Keratinocyte (primary cell): ENCODE measurements at regions not wholly inside any gene's neighbourhood (a gene's known extent, or its start where the extent isn't known, plus 50 kb on each side); places are given as distances from the start of the nearest gene placed in this dataset.

Experiments used
- DNase-seq: peaks from one replicate; pipeline ENCODE4 v3.0.0-alpha.2; 2011; ENCODE audit warnings: low read depth, missing footprints, low spot score
- FAIRE-seq: peaks from 2 replicates; lab custom pipeline; 2011; peaks lifted over from hg19 to GRCh38; lab: Jason Lieb, UNC
- H2AFZ ChIP-seq: 2 replicates; pipeline ENCODE4 v1.6.0; 2012; ENCODE audit warnings: low read length, control low read depth, inconsistent platforms; ENCODE audit not compliant: control insufficient read depth
- H3K27ac ChIP-seq: 2 replicates; pipeline ENCODE4 v1.5.1; 2011; ENCODE audit warnings: low read length; ENCODE audit not compliant: control insufficient read depth, insufficient read depth
- H3K27me3 ChIP-seq: 3 replicates; pipeline ENCODE4 v1.6.0; 2011; ENCODE audit warnings: low read length; ENCODE audit not compliant: control insufficient read depth, insufficient read depth; ENCODE audit errors: extremely low read depth
- H3K36me3 ChIP-seq, 2 experiments: 2 replicates in 1 of 2; 3 replicates in 1 of 2; pipeline ENCODE4 v1.5.1; 2011; ENCODE audit warnings: low read length in 2 of 2, mild to moderate bottlenecking in 1 of 2; ENCODE audit not compliant: control insufficient read depth in 2 of 2, insufficient read depth in 2 of 2; ENCODE audit errors: extremely low read depth in 1 of 2
- H3K4me1 ChIP-seq: 3 replicates; pipeline ENCODE4 v1.5.1; 2011; ENCODE audit warnings: low read length; ENCODE audit not compliant: control insufficient read depth, insufficient read depth; ENCODE audit errors: extremely low read depth
- H3K4me2 ChIP-seq: 3 replicates; pipeline ENCODE4 v1.6.0; 2011; ENCODE audit warnings: low read depth, low read length; ENCODE audit not compliant: control insufficient read depth, insufficient read depth; ENCODE audit errors: extremely low read depth
- H3K4me3 ChIP-seq, 3 experiments: fragments of 200-600 bp in 1 of 3; sonication (generic) in 1 of 3; 2 replicates in 2 of 3; 3 replicates in 1 of 3; pipeline ENCODE4 v1.5.1; 2011 to 2016; ENCODE audit warnings: low read length in 3 of 3, mild to moderate bottlenecking in 3 of 3, control low read depth in 2 of 3, inconsistent platforms in 1 of 3, low read depth in 1 of 3, mixed read lengths in 1 of 3, mixed run types in 1 of 3, moderate library complexity in 1 of 3; ENCODE audit not compliant: control insufficient read depth in 2 of 3, insufficient read depth in 2 of 3; ENCODE audit errors: extremely low read depth in 1 of 3
- H3K79me2 ChIP-seq: 2 replicates; pipeline ENCODE4 v1.6.0; 2012; ENCODE audit warnings: low read length; ENCODE audit not compliant: control insufficient read depth, insufficient read depth
- H3K9ac ChIP-seq: 3 replicates; pipeline ENCODE4 v1.6.0; 2011; ENCODE audit warnings: low read length; ENCODE audit not compliant: control insufficient read depth, insufficient read depth; ENCODE audit errors: extremely low read depth
- H3K9me1 ChIP-seq: 3 replicates; pipeline ENCODE4 v1.6.0; 2011; ENCODE audit warnings: low read length; ENCODE audit not compliant: control insufficient read depth, insufficient read depth; ENCODE audit errors: extremely low read depth
- H3K9me3 ChIP-seq: 2 replicates; pipeline ENCODE4 v1.5.1; 2012; ENCODE audit warnings: low read depth, low read length; ENCODE audit not compliant: control insufficient read depth
- H4K20me1 ChIP-seq: 3 replicates; pipeline ENCODE4 v1.6.0; 2011; ENCODE audit warnings: low read length; ENCODE audit not compliant: control insufficient read depth, insufficient read depth; ENCODE audit errors: extremely low read depth
- CTCF ChIP-seq, 3 experiments: IDR thresholded peaks in 1 of 3; conservative IDR thresholded peaks in 1 of 3; optimal IDR thresholded peaks in 1 of 3; 2 replicates in 2 of 3; 3 replicates in 1 of 3; pipeline versions ENCODE3 to v1.5.1; 2011; ENCODE audit warnings: low read length in 3 of 3, mild to moderate bottlenecking in 3 of 3, moderate library complexity in 2 of 3, control low read depth in 1 of 3, inconsistent platforms in 1 of 3; ENCODE audit not compliant: insufficient read depth in 2 of 3; ENCODE audit errors: extremely low read depth in 1 of 3
- EZH2 ChIP-seq: IDR thresholded peaks from one replicate; pipeline ENCODE4 v1.6.1; 2012; ENCODE audit warnings: inconsistent platforms, mild to moderate bottlenecking, low read length, moderate library complexity
- dilution Hi-C: fragments of 300-500 bp; cut with MboI; formaldehyde crosslinking; loops from one replicate; pipeline ENCODE4 v1.7.0; 2020; ENCODE audit warnings: low sequenced_read_pairs; ENCODE audit not compliant: extremely low pct_ligation_motif_present

DNA sequence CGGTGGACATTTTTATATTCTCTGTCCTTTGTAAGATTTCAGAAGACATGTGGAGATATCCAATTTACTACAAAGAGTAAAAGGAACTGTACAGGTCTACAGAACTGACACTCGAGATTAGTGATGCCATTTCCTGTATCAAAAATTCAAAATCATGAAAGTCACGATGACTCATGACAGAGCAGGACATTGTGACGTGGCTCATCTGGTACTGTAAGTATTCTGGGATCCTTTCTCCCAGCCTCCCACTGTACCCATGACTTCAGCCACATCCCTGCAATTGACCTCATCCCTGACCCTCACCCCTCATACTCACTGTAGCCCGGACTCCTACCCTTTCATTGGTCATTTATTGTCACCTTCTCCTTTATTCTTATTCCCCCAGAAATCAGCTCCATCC, 736.5 kb downstream of the EPHA4 start:
- H3K9me1 ChIP-seq = no peaks in the 10 kb centered on the region
- no peak overlapping the region for H3K4me2 ChIP-seq
- FAIRE-seq = no peak
- dilution Hi-C loops = no loop called here
- no peak overlapping the region for H3K4me3 ChIP-seq
- no peak overlapping the region for H3K27ac ChIP-seq
- DNase-seq = no peak
- no peak overlapping the region for H3K9ac ChIP-seq
- H3K36me3 ChIP-seq = no peaks in the 10 kb centered on the region
- no peaks in the 10 kb centered on the region for H3K79me2 ChIP-seq
- no peaks in the 10 kb centered on the region for H4K20me1 ChIP-seq
- no peaks in the 10 kb centered on the region for H3K4me1 ChIP-seq
- H3K9me3 ChIP-seq = no peaks in the 10 kb centered on the region
- no peak overlapping the region for H2AFZ ChIP-seq
- TF ChIP-seq CTCF (optimal IDR thresholded peaks at IDR 0.05 in 1 of 3, IDR thresholded peaks at IDR 0.05 in 1 of 3, conservative IDR thresholded peaks at IDR 0.05 in 1 of 3; ENCODE audit: extremely low read depth in 1 of 3, insufficient read depth in 2 of 3, low read length in 3 of 3) (no peak), EZH2 (no peak)
- H3K27me3 ChIP-seq = no peaks in the 10 kb centered on the region

GRCh38 chr2:220837226-220837625, 734.9 kb downstream of the EPHA4 start:
- H3K4me1 ChIP-seq = no peaks in the 10 kb centered on the region
- H4K20me1 ChIP-seq = no peaks in the 10 kb centered on the region
- no peak overlapping the region for H3K27ac ChIP-seq
- TF ChIP-seq EZH2 (no peak), CTCF (optimal IDR thresholded peaks at IDR 0.05 in 1 of 3, IDR thresholded peaks at IDR 0.05 in 1 of 3, conservative IDR thresholded peaks at IDR 0.05 in 1 of 3; ENCODE audit: extremely low read depth in 1 of 3, insufficient read depth in 2 of 3, low read length in 3 of 3) (no peak)
- dilution Hi-C loops = no loop called here
- no peaks in the 10 kb centered on the region for H3K36me3 ChIP-seq
- no peak for DNase-seq
- no peaks in the 10 kb centered on the region for H3K9me1 ChIP-seq
- H3K9ac ChIP-seq = no peak overlapping the region
- H3K4me3 ChIP-seq = no peak overlapping the region
- H3K27me3 ChIP-seq = no peaks in the 10 kb centered on the region
- H3K9me3 ChIP-seq = no peaks in the 10 kb centered on the region
- H2AFZ ChIP-seq = no peak overlapping the region
- no peaks in the 10 kb centered on the region for H3K79me2 ChIP-seq
- H3K4me2 ChIP-seq = no peak overlapping the region
- no peak for FAIRE-seq
